ENCODE measurements at regions not wholly inside any gene's neighbourhood (a gene's known extent, or its start where the extent isn't known, plus 50 kb on each side); places are given as distances from the start of the nearest gene placed in this dataset.
"Not testable (repeated sequence)": the region's sequence is repeated elsewhere in the genome, so short reads cannot be mapped to it uniquely, and the experiment has no call there.

GRCh38 chr17:45650561-45650960 is 133.6 kb upstream of the CRHR1 start:
- DNase-seq, result no peak

GRCh38 chr17:45651145-45651709 is 132.9 kb upstream of the CRHR1 start:
- no peak for DNase-seq

GRCh38 chr17:45653616-45654015 is 130.5 kb upstream of the CRHR1 start:
- DNase-seq, result no peak

GRCh38 chr17:45656527-45657181 is 127.5 kb upstream of the CRHR1 start:
- DNase-seq, result no peak

DNA sequence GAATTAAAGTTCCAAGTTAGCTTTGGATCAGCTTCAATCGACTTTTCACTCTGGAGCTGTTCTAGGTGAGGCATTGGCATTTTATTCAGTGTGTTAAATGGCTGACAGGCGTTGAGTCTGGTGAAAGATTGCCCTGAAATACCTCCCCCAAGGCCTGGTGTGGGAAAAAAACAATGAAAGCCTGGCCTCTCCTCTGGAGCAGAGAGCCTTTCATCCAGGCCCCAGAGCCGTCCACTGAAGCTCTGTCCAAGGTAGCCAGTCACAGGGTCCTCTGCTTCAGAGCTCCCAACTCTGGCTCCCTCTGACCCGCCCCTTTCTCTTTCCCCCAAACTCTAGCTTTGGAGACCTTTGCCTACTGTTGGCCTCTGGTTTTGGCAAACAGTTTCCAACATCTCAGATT is 123.6 kb upstream of the CRHR1 start:
- no peak for DNase-seq

DNA sequence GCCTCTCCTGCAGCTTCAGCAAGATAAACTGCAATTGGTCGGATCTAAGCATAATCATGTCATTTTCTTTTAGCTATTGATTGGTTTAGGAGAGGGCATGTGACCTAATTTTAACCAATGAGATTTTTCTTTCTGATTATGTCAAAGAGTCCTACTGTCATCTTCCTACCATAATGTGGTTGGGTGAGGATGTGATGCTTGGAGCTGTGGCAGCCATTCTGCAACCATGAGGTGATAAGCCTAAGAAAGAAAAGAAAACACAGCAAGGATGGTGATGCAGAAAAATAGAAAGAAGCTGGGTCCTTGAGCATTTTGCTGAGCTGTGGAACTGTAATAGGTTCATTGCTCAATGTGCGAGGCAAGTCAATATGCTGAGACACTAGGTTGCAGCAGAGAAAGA is 121.7 kb upstream of the CRHR1 start:
- no peak for DNase-seq

DNA sequence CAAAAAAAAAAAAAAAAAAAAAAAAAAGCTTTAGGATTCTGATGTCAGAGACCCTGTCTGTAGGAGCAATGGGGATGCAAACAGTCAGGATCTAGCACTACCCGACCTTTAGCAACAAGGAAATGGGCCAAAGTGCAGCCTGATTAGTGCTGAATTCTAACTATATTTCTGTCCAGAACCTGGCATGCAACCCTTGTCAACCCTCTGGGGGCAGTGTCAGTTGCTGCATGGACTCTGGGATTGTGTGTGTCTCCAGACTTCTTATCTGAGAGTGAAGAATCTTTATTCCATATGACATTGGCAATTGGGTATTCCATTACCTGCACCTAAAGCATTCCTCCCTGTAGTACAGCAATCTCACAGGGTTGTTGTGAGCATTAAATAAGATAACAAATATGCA is 120.3 kb upstream of the CRHR1 start:
- DNase-seq, result no peak

- DNase-seq, result no peak
These were observed 119.2 kb upstream of the CRHR1 start for GRCh38 chr17:45664921-45665320.

GRCh38 chr17:45666046-45666600 is 118.0 kb upstream of the CRHR1 start:
- no peak for DNase-seq

- DNase-seq, result no peak
These were observed 117.5 kb upstream of the CRHR1 start for GRCh38 chr17:45666641-45667040.

- DNase-seq, result no peak
These were observed 116.4 kb upstream of the CRHR1 start for GRCh38 chr17:45667591-45668171.

GRCh38 chr17:45668316-45668715 is 115.8 kb upstream of the CRHR1 start:
- DNase-seq, result no peak

GRCh38 chr17:45672301-45672700 is 111.8 kb upstream of the CRHR1 start:
- DNase-seq, result no peak

GRCh38 chr17:45672792-45673191 is 111.3 kb upstream of the CRHR1 start:
- DNase-seq, result no peak

DNA sequence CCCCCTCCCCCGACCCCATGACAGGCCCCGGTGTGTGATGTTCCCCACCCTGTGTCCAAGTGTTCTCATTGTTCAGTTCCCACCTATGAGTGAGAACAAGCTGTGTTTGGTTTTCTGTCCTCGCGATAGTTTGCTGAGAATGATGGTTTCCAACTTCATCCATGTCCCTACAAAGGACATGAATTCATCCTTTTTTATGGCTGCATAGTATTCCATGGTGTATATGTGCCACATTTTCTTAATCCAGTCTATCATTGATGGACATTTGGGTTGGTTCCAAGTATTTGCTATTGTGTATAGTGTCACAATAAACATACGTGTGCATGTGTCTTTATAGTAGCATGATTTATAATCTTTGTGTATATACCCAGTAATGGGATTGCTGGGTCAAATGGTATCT is 110.4 kb upstream of the CRHR1 start:
- not testable (repeated sequence) for DNase-seq

- DNase-seq, result no peak
These were observed 109.1 kb upstream of the CRHR1 start for GRCh38 chr17:45675012-45675411.

DNA sequence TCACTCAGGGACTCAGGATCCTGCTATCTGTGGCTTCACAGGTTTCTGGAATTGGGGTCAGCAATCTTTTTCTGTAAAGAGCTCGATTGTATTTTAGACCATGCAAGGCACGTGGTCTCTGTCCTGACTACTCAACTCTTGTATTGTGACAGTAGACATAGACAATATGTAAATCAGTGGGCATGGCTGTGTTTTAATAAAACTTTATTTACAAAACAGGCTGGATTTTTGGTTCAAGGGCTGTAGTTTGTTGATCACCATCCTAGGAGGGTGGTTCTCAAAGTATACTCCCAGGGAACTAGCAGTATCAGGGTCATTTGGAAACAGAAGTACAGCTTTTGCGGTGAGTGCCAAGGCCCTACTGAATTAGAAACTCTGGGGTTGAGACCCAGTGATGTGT is 108.2 kb upstream of the CRHR1 start:
- DNase-seq, result no peak

DNA sequence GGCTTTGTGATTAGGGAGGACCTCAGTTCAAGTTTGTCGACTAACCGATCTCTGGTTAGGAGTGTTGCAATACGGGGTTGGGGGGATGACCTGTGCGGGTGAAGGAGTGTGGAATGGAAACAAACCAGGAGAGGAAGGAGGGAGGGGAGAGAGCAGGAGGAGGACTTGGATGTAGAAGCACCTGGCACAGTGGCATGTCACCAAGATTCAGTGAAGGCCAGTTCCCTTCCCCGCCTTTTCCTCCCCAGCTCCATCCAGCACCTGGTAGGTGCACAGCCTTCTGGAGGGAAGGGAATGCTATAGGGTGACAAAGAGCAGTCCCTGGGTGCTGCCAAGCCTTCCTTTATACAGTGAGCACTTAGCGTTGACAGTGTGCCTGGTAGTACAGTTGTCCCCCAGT is 107.4 kb upstream of the CRHR1 start:
- DNase-seq, result no peak

DNA sequence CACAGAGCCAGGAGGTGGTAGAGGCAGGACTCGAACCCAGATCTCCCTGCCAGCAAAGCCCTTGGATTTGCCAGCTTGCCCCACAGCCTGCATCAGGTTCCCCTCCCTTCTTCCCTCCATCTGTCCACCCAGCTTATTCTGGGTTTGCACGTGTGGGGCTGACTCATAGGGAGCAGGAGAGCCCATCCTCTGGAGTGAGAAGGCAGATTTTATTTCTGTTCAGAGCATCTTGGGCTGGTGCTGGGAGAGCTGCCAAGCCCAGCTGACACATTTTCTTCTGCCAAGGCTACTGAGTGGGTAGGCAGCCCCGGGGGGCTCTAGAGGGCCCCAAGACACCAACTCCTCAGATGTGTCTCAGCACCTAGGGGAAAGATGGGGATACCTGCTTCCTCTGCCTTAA is 106.3 kb upstream of the CRHR1 start:
- no peak for DNase-seq

DNA sequence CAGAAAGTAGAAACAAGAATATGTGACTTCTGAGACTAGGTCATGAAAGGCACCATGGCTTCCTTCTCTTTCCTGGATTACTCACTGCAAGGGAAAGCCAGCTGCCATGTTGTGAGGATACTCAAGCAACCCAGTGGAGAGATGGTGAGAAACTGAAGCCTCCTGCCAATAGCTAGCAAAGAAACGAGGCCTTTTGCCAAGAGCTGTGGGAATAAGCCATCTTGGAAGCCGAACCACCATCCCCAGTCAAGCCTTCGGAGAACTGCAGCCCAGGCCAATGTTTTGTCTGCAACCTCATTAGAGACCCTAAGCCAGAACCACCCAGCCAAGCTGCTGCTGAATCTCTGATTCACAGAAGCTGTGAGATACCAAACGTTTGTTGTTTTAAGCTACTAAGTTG is 104.7 kb upstream of the CRHR1 start:
- no peak for DNase-seq

GRCh38 chr17:45680360-45680759 is 103.8 kb upstream of the CRHR1 start:
- no peak for DNase-seq

DNA sequence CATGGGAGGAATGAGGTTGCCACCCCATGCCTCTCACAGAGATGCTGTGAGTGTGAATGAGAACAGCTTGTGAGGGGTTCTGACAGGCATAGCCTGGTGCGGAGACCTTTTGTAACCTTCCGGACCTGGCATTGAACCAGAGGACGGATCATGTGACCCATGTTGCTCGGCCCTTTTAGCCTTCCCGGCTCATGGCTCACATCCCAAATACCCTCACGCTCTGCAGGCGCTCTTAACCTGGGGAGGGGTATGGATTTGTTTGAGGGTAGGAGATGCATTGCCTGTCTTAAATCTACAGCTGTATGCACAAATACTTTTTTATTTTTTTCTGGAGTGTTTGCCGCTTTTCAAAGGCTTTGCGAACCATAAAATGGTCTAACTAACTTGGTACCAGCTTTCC is 102.4 kb upstream of the CRHR1 start:
- no peak for DNase-seq

DNA sequence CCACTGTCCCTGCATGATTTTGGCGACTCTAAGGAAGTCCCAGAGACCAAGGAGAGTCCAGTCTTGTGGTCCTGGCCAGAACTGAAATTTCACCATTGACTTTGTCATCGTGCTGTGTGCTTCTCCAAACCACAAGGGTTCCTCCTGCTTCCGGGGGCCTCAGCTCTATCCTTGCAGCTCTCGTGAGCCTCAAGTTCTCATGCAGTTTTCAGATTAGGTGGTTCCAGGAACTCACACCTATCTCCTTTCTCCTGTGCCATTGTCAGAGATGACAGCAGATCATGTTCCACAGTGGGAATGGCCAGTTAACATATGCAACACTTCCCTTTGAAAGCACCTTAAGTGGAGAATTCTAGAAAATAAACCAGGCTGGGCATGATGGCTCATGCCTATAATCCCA is 97.9 kb upstream of the CRHR1 start:
- DNase-seq, result no peak

- DNase-seq, result no peak
These were observed 96.5 kb upstream of the CRHR1 start for GRCh38 chr17:45687594-45687993.

DNA sequence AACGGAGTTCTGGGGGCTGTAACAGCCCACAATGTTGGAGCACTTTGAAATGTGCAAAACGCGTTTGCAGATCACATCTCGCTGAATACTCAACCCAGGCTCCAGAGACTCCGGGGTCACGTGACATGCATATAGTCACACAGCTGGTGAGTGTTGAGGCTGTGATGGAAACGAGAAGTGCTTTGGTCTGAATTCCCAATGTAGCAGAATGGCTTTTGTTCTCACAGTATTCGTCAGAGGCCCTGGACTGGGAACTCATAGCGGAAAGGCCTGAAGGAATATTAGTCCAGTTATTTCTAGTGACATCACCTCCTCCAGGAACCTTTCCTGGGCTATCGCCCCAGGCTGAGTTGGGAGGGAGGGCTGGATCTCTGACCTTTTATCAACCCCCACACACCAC is 95.8 kb upstream of the CRHR1 start:
- DNase-seq, result no peak
